HG02970 (cell line): ENCODE measurements at regions not wholly inside any gene's neighbourhood (a gene's known extent, or its start where the extent isn't known, plus 50 kb on each side); places are given as distances from the start of the nearest gene placed in this dataset.

ENCODE experiments used
- ATAC-seq: cut with Tn5 transposase; IDR thresholded peaks from one replicate; pipeline ENCODE4 v1.9.1; 2021; ENCODE audit warnings: mild to moderate bottlenecking, moderate library complexity, moderate number of reproducible peaks; ENCODE audit not compliant: unreplicated experiment, low FRiP score

GRCh38 chr6:93083337-93084230 lies 335.8 kb downstream of the EPHA7 start:
- no peak for ATAC-seq

- ATAC-seq = no peak
Observed at GRCh38 chr6:93081901-93082300, 337.5 kb downstream of the EPHA7 start.

- no peak for ATAC-seq
Observed at GRCh38 chr6:93079061-93079460, 340.3 kb downstream of the EPHA7 start.

- no peak for ATAC-seq
Observed at GRCh38 chr6:93073811-93074210, 345.5 kb downstream of the EPHA7 start.

GRCh38 chr6:93069856-93070255 lies 349.5 kb downstream of the EPHA7 start:
- no peak for ATAC-seq

- ATAC-seq = no peak
Observed at GRCh38 chr6:93059911-93060310, 359.4 kb downstream of the EPHA7 start.

GRCh38 chr6:93057584-93057983 lies 361.8 kb downstream of the EPHA7 start:
- no peak for ATAC-seq

- no peak for ATAC-seq
Observed at GRCh38 chr6:93048381-93048780, 371.0 kb downstream of the EPHA7 start.

GRCh38 chr6:93047033-93047432 lies 372.3 kb downstream of the EPHA7 start:
- no peak for ATAC-seq

GRCh38 chr6:93045156-93045555 lies 374.2 kb downstream of the EPHA7 start:
- ATAC-seq = no peak

- ATAC-seq = no peak
Observed at GRCh38 chr6:93040375-93040774, 379.0 kb downstream of the EPHA7 start.

- no peak for ATAC-seq
Observed at GRCh38 chr6:93036835-93037234, 382.5 kb downstream of the EPHA7 start.

GRCh38 chr6:93035756-93036155 lies 383.6 kb downstream of the EPHA7 start:
- ATAC-seq = no peak

GRCh38 chr6:93021235-93021915 lies 398.0 kb downstream of the EPHA7 start:
- no peak for ATAC-seq

- ATAC-seq = no peak
Observed at GRCh38 chr6:93017626-93018025, 401.7 kb downstream of the EPHA7 start.

- ATAC-seq = no peak
Observed at GRCh38 chr6:93017213-93017612, 402.1 kb downstream of the EPHA7 start.

- ATAC-seq = no peak
Observed at GRCh38 chr6:93013054-93013453, 406.3 kb downstream of the EPHA7 start.

GRCh38 chr6:93008375-93008774 lies 411.0 kb downstream of the EPHA7 start:
- no peak for ATAC-seq

- ATAC-seq = no peak
Observed at GRCh38 chr6:92989656-92990055, 429.7 kb downstream of the EPHA7 start.

- no peak for ATAC-seq
Observed at GRCh38 chr6:92979281-92979680, 440.1 kb downstream of the EPHA7 start.

- no peak for ATAC-seq
Observed at GRCh38 chr6:92977018-92977417, 442.3 kb downstream of the EPHA7 start.

GRCh38 chr6:92967362-92967761 lies 452.0 kb downstream of the EPHA7 start:
- no peak for ATAC-seq
